Right cardiac atrium (tissue), 5 donors: ENCODE measurements at regions not wholly inside any gene's neighbourhood (a gene's known extent, or its start where the extent isn't known, plus 50 kb on each side); places are given as distances from the start of the nearest gene placed in this dataset.

Source experiments
- ATAC-seq, 2 donors: fragments of 200-7000 bp; cut with Tn5 transposase; one replicate each; pipeline versions ENCODE4 v1.8.0 to v1.9.1; 2020; ENCODE audit warnings: moderate library complexity in 2 of 2, mild to moderate bottlenecking in 1 of 2
- DNase-seq, 3 donors: peaks; one replicate each; pipeline ENCODE4 v3.0.0-alpha.2; 2020
- H3K27ac ChIP-seq: one replicate; pipeline ENCODE4 v1.5.1; 2013; ENCODE audit warnings: mild to moderate bottlenecking, low read length, control low read depth, moderate library complexity
- H3K27me3 ChIP-seq: one replicate; pipeline ENCODE4 v1.6.1; 2013; ENCODE audit not compliant: control insufficient read depth, insufficient read depth
- H3K4me1 ChIP-seq: one replicate; pipeline ENCODE4 v1.6.1; 2013; ENCODE audit warnings: low read length; ENCODE audit not compliant: control insufficient read depth, insufficient read depth
- H3K4me3 ChIP-seq: one replicate; pipeline ENCODE4 v1.5.1; 2013; ENCODE audit warnings: low read length, control low read depth
- H3K9me3 ChIP-seq: one replicate; pipeline ENCODE4 v1.6.1; 2013; ENCODE audit warnings: low read length; ENCODE audit not compliant: control insufficient read depth
- WGBS: extraction: QIAGEN DNeasy Blood & Tissue Kit; methylation state at CpG from one replicate; pipeline ENCODE4 v1.1.7; 2013; 5-methylcytosine and 5-hydroxymethylcytosine counted together
- intact Hi-C, 4 donors: fragments of 100-400 bp; cut with DNase I; formaldehyde crosslinking; loops; one replicate each; pipeline versions ENCODE4 v1.11.0 to v1.14.0; 2022 to 2023
- donor health status: healthy with polysubstance abuse.
- donor health status: DM: no; HTN: yes; CAD: no.
- donor health status: DM: no; HTN: no; CAD: no.
- donor health status: DM: no; HTN: yes; CAD: no; lungs with severe emphysema.
- donor health status: DM: yes; HTN: yes; CAD: no.

DNA sequence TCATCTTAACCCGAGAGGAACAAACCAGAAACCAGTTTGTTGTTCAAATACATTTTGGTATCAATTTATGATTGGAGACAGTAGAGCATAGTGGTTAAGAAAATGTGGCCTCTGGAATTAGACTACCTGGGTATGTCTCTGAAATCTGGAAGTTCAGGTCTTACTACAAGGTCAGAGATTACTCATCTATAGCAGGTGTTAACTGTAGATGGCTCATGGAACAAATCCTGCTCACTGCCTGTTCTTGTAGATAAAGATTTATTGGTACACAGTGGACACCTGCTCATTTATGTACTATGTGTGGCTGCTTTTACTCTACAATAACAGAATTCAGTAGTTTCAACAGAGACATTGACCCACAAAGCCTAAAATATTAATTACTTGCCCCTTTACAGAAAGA is 413.3 kb downstream of the CNTN6 start:
- Histone ChIP-seq H3K4me1 (no peaks in the 10 kb centered on the region), H3K9me3 (no peaks in the 10 kb centered on the region), H3K4me3 (no peak overlapping the region), H3K27ac (no peak overlapping the region), H3K27me3 (no peaks in the 10 kb centered on the region)
- ATAC-seq (no peak), DNase-seq (no peak)
- WGBS = 39% methylated on average over 1 of the region's 1 CpG
- intact Hi-C loops = no loop called here

DNA sequence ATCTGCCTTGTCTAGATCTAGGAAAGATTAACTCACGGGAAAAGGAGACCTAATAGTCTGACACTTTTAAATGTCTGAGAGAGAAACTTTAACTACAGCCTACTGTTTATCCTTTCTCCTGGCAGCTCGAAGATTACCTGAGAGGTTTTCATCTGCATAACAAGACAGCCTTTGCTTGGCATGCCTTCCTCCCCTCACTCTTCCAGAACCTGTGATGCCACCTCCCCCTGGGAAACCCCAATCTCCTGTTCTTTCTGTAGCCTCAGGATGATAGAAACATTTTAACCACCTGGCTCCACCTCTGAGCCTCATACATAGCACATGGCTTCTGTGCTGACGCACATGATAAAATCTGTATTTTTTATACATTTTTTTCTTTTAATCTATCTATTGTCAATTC is 420.8 kb downstream of the CNTN6 start:
- Histone ChIP-seq H3K4me3 (no peak overlapping the region), H3K4me1 (no peaks in the 10 kb centered on the region), H3K9me3 (no peaks in the 10 kb centered on the region), H3K27me3 (no peaks in the 10 kb centered on the region), H3K27ac (no peak overlapping the region)
- ATAC-seq (no peak), DNase-seq (no peak)
- WGBS = 46% methylated on average over 3 of the region's 3 CpGs
- intact Hi-C loops = no loop called here

DNA sequence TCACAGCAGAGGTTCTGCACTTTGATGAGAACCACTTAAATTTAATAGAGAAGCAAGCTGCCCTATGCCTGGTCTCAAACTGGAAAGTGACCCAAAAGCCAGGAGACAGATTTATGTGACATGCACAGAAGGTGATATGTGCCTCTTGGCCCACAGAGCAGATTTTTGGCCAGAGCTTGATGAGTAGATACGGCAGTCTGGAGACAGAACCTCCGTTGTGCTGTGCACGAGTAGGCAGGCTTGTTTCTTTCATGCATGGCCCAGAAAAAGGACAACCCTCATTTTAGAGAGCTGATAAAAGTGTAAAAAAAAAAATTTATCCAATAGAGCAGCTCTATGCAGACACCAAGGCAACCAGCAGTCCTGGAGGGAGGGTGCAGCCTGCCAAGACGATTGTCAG is 423.1 kb downstream of the CNTN6 start:
- ATAC-seq (no peak), DNase-seq (no peak)
- H3K4me1 ChIP-seq = no peaks in the 10 kb centered on the region
- WGBS = 50% methylated on average over 4 of the region's 4 CpGs
- H3K9me3 ChIP-seq = no peaks in the 10 kb centered on the region
- H3K27me3 ChIP-seq = no peaks in the 10 kb centered on the region
- H3K27ac ChIP-seq = no peak overlapping the region
- H3K4me3 ChIP-seq = no peak overlapping the region
- intact Hi-C loops = no loop called here

DNA sequence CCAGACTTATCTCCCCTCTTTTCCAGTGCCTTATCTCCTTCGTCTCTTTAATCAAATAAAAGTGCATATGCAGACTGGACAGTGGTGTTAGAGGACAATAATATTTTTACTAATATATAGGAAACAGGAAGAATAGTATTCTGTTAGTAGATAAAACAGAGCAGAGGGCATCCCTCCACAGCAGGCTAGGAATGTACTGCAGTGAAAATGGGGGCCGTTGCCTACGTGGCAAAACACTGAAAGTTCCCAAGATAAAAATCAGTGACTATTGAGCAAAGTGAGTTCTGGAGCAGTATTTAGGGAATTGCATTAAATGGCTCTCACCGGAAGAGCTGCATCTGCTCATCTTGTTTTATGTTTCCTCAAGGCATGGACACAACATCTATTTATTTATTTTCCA is 435.0 kb downstream of the CNTN6 start:
- Histone ChIP-seq H3K4me3 (no peak overlapping the region), H3K4me1 (no peaks in the 10 kb centered on the region), H3K9me3 (no peaks in the 10 kb centered on the region), H3K27ac (no peak overlapping the region), H3K27me3 (no peaks in the 10 kb centered on the region)
- intact Hi-C loops = no loop called here
- DNase-seq (no peak), ATAC-seq (no peak)
- 59% methylated on average over 4 of the region's 4 CpGs for WGBS

DNA sequence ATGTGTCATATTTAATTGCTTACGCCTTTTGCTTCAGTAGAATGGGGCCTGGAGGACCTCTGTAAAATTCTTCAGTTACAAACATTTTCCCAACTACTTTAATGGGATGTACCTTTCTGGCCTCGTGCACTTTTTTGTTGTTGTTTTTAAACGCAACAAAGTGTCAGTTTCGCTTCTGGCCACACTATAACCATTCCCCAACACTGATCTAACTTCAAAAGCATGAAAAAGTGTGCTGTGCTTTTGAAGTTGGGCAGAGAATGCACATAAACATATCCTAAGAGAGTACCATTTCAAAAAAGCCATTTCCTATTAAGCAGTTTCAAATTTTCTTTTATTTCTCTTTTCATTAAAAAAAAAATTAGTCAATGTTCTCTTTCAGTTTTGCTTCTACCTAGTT is 435.8 kb downstream of the CNTN6 start:
- intact Hi-C loops = no loop called here
- H3K4me3 ChIP-seq = no peak overlapping the region
- ATAC-seq (no peak), DNase-seq (no peak)
- H3K27ac ChIP-seq = no peak overlapping the region
- no peaks in the 10 kb centered on the region for H3K4me1 ChIP-seq
- H3K9me3 ChIP-seq = no peaks in the 10 kb centered on the region
- H3K27me3 ChIP-seq = no peaks in the 10 kb centered on the region
- WGBS = 68% methylated on average over 4 of the region's 4 CpGs

DNA sequence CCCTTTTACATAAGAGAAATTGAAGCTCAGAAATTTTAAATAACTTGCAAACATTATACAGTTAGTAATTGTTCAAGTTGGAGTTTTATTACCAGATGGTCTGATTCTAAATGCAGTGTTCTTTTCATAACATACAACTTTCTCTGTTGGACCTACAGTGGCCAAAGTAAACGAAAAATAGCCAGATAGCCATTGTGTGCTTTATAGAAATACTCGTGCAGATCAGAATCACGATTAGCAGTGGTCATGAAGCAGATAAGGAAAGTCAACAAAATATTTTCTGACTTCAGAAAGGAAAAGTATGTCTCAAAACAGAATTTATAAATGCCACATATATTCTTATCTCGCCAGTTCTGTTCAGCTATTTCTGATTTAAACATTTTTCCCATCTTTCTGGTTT is 436.9 kb downstream of the CNTN6 start:
- no peak overlapping the region for H3K27ac ChIP-seq
- no peaks in the 10 kb centered on the region for H3K9me3 ChIP-seq
- H3K4me1 ChIP-seq = no peaks in the 10 kb centered on the region
- no peak overlapping the region for H3K4me3 ChIP-seq
- 41% methylated on average over 4 of the region's 4 CpGs for WGBS
- ATAC-seq = no peak
- no peak for DNase-seq
- intact Hi-C loops = no loop called here
- H3K27me3 ChIP-seq = no peaks in the 10 kb centered on the region

DNA sequence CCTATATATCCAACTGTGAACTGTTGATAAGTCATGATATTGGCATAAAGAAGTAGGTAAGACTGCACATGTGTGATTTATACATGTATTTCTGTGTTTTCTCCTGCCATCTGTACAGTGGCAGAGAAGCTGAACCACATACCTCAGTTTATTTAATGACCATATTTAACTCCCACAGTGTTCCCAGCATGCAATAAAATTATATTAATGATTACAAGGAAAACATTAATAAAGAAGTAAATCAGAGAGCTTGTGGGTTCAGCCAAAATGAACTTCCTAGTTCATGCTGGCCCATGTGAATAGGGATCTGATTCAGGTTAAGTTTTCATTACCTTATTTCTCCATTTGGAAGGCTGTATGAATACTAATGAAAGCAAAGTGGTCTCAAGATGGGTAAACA is 439.2 kb downstream of the CNTN6 start:
- DNase-seq = no peak
- Histone ChIP-seq H3K27me3 (no peaks in the 10 kb centered on the region), H3K4me3 (no peak overlapping the region), H3K27ac (no peak overlapping the region), H3K4me1 (no peaks in the 10 kb centered on the region), H3K9me3 (no peaks in the 10 kb centered on the region)
- intact Hi-C loops = no loop called here
- no peak for ATAC-seq

DNA sequence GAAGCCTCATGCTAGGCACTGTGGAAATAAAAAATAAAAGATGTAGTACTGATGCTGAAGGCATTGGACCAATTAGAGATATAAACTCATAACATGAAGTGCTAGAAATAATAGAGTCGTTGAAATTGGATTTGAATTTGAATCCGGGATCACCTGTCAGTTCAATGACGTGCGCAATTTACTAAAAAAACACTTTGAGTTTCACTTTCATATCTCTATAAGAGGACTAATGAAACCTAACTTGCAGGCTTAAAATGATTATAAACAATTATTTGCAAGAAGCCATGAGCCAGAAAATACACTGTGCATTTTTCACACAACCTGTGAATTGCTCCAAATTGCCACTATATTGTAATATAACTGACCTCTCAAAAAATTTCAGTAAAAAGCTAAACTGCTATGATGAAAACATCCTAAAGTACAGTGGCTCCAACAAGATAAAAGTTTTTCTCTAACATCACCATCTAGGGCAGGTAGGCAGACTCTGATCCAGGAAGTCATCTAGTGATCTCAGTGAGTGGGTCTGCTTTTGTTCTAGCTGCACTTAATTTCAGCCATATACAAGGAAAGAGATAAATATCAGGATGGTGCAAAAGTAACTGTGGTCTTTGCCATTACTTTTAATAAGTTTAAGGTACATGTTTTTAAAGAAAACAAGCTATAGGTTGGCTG is 440.2 kb downstream of the CNTN6 start:
- no peaks in the 10 kb centered on the region for H3K4me1 ChIP-seq
- H3K27ac ChIP-seq = no peak overlapping the region
- WGBS = 92% methylated on average over 4 of the region's 4 CpGs
- intact Hi-C loops = no loop called here
- DNase-seq (no peak), ATAC-seq (no peak)
- H3K9me3 ChIP-seq = no peaks in the 10 kb centered on the region
- H3K4me3 ChIP-seq = no peak overlapping the region
- H3K27me3 ChIP-seq = no peaks in the 10 kb centered on the region

DNA sequence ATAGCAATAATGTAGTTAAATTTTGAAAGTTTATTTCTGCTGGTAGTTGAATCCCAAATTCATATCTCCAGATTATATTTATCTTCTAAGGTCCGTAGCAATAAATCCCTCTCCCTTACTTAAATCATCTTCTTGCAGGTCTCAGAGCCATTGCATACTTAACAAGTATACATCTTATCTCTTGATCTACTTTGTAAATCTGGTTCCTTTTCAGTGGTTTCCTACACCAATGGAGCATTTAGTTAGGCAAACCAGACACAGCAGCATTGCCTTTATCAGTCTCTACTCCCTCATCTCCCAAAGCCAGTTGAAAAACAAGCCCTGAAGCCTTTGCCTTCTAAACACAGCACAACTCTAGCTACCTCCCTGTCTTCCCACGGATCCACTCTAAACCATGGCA is 440.9 kb downstream of the CNTN6 start:
- Histone ChIP-seq H3K4me3 (no peak overlapping the region), H3K9me3 (no peaks in the 10 kb centered on the region), H3K27me3 (no peaks in the 10 kb centered on the region), H3K4me1 (no peaks in the 10 kb centered on the region), H3K27ac (no peak overlapping the region)
- intact Hi-C loops = no loop called here
- ATAC-seq = no peak
- no peak for DNase-seq
- WGBS = 79% methylated on average over 2 of the region's 2 CpGs

DNA sequence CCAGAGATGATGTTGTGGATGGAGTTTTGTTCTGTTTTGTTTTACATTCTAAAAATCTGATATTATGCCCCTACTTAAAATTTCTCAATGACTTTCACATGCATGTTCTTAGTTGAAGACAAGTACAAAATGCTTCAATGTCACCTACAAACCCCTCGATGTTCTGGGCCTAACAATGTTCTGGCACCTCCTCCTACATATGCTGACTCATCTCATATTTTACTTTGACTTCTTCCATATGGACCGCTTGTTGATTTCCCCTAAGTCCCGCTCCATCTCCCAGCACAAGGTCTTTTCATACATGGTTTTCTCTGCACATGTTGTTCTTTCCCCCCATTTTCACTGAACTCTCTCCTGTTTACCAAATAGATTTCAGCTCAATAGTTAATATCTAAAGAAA is 441.4 kb downstream of the CNTN6 start:
- H3K27me3 ChIP-seq = no peaks in the 10 kb centered on the region
- H3K27ac ChIP-seq = no peak overlapping the region
- no peak overlapping the region for H3K4me3 ChIP-seq
- ATAC-seq (no peak), DNase-seq (no peak)
- WGBS = 67% methylated on average over 3 of the region's 3 CpGs
- H3K9me3 ChIP-seq = no peaks in the 10 kb centered on the region
- intact Hi-C loops = no loop called here
- no peaks in the 10 kb centered on the region for H3K4me1 ChIP-seq

DNA sequence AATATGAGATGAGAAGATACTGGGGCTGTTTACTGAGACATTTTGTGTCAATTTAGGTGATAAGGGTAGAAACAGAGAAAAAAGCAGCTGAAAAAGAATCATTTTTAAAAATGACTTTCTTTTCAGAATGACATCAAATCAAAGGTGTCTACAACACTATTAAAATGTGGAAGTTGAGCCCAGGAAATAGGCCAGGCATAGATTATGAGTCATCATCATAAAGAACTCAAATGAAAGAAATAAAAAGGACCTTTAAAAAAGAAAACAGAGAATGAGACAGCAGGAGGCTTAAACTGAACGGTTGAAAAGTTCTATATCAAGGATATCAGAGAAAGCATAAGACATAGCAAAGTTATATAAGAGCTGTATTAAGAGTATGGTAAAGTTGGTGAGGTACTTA is 442.5 kb downstream of the CNTN6 start:
- Histone ChIP-seq H3K27ac (no peak overlapping the region), H3K9me3 (no peaks in the 10 kb centered on the region), H3K4me3 (no peak overlapping the region), H3K4me1 (no peaks in the 10 kb centered on the region), H3K27me3 (no peaks in the 10 kb centered on the region)
- DNase-seq (no peak), ATAC-seq (no peak)
- WGBS = 82% methylated on average over 1 of the region's 1 CpG
- intact Hi-C loops = no loop called here

DNA sequence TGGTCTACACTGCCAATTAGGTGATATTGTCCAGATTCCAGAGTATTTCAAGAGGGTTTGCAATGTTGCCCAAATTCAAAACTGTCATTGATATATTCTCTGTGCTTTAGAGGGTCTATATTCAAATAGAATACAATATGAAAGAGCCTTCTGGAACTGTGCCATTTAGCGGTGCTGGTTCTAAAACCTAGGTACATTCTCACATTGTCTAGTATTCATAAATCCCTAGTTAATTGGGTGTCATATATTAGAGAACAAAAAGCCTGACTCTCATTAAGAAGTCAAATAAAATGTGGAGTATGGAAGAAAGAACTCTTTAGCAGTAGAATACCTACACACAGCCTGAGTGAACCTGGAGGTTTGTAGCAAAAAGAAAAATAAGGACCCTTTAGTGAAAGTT is 447.9 kb downstream of the CNTN6 start:
- 93% methylated on average over 1 of the region's 1 CpG for WGBS
- DNase-seq (no peak), ATAC-seq (no peak)
- no peak overlapping the region for H3K27ac ChIP-seq
- H3K9me3 ChIP-seq = no peaks in the 10 kb centered on the region
- no peaks in the 10 kb centered on the region for H3K27me3 ChIP-seq
- H3K4me1 ChIP-seq = no peaks in the 10 kb centered on the region
- intact Hi-C loops = no loop called here
- no peak overlapping the region for H3K4me3 ChIP-seq
